Common myeloid progenitor, CD34-positive (primary cell): ENCODE measurements at regions not wholly inside any gene's neighbourhood (a gene's known extent, or its start where the extent isn't known, plus 50 kb on each side); places are given as distances from the start of the nearest gene placed in this dataset.

ENCODE experiments used
- CTCF ChIA-PET: fragments of 350-600 bp; sonication (Branson Sonifier 250); formaldehyde crosslinking; loops from one replicate; lab custom pipeline; 2021; ENCODE audit warnings: antibody characterized with exemption; lab: Charles Lee
- POLR2A ChIA-PET: fragments of 350-600 bp; sonication (Branson Sonifier 250); formaldehyde crosslinking; loops from one replicate; lab custom pipeline; 2021; ENCODE audit warnings: antibody characterized with exemption; lab: Charles Lee
- DNase-seq, 3 donors: peaks; one replicate each; pipeline versions ENCODE4 v3.0.0 to v3.0.0-alpha.2; 2013
- H3K27ac ChIP-seq, 2 experiments: 1 replicate in 1 of 2; 2 replicates in 1 of 2; pipeline ENCODE4 v1.7.0; 2013; ENCODE audit warnings: inconsistent platforms in 2 of 2, low read length in 2 of 2, mild to moderate bottlenecking in 2 of 2, low read depth in 1 of 2, moderate library complexity in 1 of 2; ENCODE audit not compliant: severe bottlenecking in 2 of 2, insufficient read depth in 1 of 2, poor library complexity in 1 of 2
- H3K27me3 ChIP-seq, 5 experiments: replicated peaks in 2 of 5; 1 replicate in 3 of 5; 2 replicates in 2 of 5; pipeline versions ENCODE4 v1.6.1 to v1.7.0; 2013; ENCODE audit warnings: low read length in 4 of 5, mild to moderate bottlenecking in 2 of 5, moderate library complexity in 2 of 5, inconsistent platforms in 1 of 5; ENCODE audit not compliant: insufficient read depth in 5 of 5, control insufficient read depth in 4 of 5
- H3K36me3 ChIP-seq, 4 experiments: 1 replicate in 2 of 4; 2 replicates in 2 of 4; pipeline versions ENCODE4 v1.6.1 to v1.7.0; 2013; ENCODE audit warnings: low read length in 3 of 4, control low read depth in 1 of 4, mild to moderate bottlenecking in 1 of 4; ENCODE audit not compliant: control insufficient read depth in 4 of 4, insufficient read depth in 4 of 4
- H3K4me1 ChIP-seq, 4 experiments: 1 replicate in 3 of 4; 2 replicates in 1 of 4; pipeline versions ENCODE4 v1.6.1 to v1.7.1; 2013; ENCODE audit warnings: low read length in 3 of 4, mild to moderate bottlenecking in 3 of 4, control low read depth in 1 of 4, inconsistent platforms in 1 of 4, moderate library complexity in 1 of 4; ENCODE audit not compliant: control insufficient read depth in 4 of 4, insufficient read depth in 4 of 4; ENCODE audit errors: control extremely low read depth in 1 of 4
- H3K4me3 ChIP-seq, 7 experiments: 1 replicate in 4 of 7; 2 replicates in 3 of 7; pipeline versions ENCODE4 v1.5.1 to v1.7.0; 2013; ENCODE audit warnings: mild to moderate bottlenecking in 7 of 7, low read length in 6 of 7, moderate library complexity in 6 of 7, inconsistent platforms in 2 of 7, low read depth in 2 of 7, control low read depth in 1 of 7; ENCODE audit not compliant: insufficient read depth in 4 of 7, control insufficient read depth in 1 of 7; ENCODE audit errors: extremely low read depth in 1 of 7
- H3K9me3 ChIP-seq, 5 experiments: 1 replicate in 4 of 5; 2 replicates in 1 of 5; pipeline versions ENCODE4 v1.6.1 to v1.7.1; 2013; ENCODE audit warnings: low read length in 4 of 5, mild to moderate bottlenecking in 2 of 5, inconsistent platforms in 1 of 5, low read depth in 1 of 5, moderate library complexity in 1 of 5; ENCODE audit not compliant: control insufficient read depth in 4 of 5, insufficient read depth in 2 of 5; ENCODE audit errors: control extremely low read depth in 1 of 5
- WGBS: methylation state at CpG from one replicate; pipeline ENCODE4 v1.1.5; 2013; ENCODE audit not compliant: insufficient coverage; 5-methylcytosine and 5-hydroxymethylcytosine counted together

DNA sequence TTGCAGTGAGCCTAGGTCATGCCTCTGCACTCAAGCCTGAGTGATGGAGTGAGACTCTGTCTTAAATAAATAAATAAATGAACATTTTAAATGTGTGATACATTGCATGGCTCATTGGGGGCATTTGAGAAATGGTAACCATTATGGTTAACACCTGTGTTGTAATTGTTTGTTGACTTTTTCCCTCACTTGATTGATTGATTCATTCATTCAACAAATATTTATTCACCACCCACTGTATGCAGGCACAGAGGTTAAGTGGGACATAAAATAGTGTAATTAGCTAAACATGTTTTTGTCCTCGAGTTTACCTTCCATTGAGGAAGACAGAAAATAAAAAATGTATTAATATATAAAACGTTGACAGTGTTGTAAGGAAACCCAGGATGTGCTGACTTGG lies 127.1 kb upstream of the ANKRD28 start:
- H3K9me3 ChIP-seq, result no peaks in the 10 kb centered on the region
- ChIA-PET POLR2A (no interaction called here), CTCF (no interaction called here)
- H3K27ac ChIP-seq, result no peak overlapping the region
- no peaks in the 10 kb centered on the region for H3K4me1 ChIP-seq
- no peak for DNase-seq
- 95% methylated on average over 2 of the region's 2 CpGs for WGBS
- peaks cover 0 to 8% (median 2%) of the 10 kb centered on the region in 5 experiments for H3K27me3 ChIP-seq
- H3K36me3 ChIP-seq, result no peaks in the 10 kb centered on the region
- no peak overlapping the region for H3K4me3 ChIP-seq

DNA sequence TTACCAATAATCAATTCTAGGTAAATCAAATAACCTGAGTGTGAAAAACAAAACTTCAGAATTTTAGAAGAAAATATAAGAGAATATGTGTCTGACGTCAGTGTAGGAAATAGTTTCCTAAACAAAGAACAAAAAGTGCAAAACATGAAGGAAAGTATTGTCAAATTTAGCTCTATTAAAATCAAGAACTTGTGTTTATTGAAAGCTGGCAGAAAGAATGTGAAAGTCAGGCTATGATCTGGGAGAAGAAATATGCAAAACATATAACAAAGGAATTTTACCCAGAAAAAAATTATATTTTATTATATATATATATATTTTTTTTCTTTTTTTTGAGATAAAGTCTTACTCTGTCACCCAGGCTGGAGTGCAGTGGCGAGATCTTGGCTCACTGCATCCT lies 129.1 kb upstream of the ANKRD28 start:
- H3K4me1 ChIP-seq, result peaks cover 0 to 1% (median 0%) of the 10 kb centered on the region in 4 experiments
- H3K36me3 ChIP-seq, result no peaks in the 10 kb centered on the region
- peaks cover 0 to 11% (median 2%) of the 10 kb centered on the region in 5 experiments for H3K27me3 ChIP-seq
- ChIA-PET POLR2A (no interaction called here), CTCF (no interaction called here)
- WGBS, result no CpG with 5 or more reads among the region's 2 CpGs
- H3K9me3 ChIP-seq, result no peaks in the 10 kb centered on the region
- DNase-seq, result no peak
- no peak overlapping the region for H3K4me3 ChIP-seq
- no peak overlapping the region for H3K27ac ChIP-seq

DNA sequence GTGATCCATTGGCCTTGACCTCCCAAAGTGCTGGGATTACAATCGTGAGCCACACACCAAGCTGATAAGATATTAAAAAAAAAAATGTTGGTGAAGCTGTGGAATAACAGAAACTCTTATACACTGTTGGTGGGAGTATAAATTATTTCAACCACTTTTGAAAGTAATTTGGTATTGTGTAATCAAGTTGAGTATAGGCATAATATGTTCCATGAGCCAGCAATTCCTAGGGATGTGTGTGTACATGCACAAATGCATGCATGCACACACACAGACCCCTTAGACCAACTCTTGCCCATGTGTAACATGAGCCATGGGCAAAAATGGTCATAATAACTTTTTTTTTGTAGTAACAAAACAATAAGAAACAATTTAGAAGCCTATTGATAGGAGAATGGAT lies 130.2 kb upstream of the ANKRD28 start:
- CTCF ChIA-PET, result no interaction called here
- Histone ChIP-seq H3K4me3 (no peak overlapping the region), H3K4me1 (peaks cover 0 to 9% (median 0%) of the 10 kb centered on the region in 4 experiments)

DNA sequence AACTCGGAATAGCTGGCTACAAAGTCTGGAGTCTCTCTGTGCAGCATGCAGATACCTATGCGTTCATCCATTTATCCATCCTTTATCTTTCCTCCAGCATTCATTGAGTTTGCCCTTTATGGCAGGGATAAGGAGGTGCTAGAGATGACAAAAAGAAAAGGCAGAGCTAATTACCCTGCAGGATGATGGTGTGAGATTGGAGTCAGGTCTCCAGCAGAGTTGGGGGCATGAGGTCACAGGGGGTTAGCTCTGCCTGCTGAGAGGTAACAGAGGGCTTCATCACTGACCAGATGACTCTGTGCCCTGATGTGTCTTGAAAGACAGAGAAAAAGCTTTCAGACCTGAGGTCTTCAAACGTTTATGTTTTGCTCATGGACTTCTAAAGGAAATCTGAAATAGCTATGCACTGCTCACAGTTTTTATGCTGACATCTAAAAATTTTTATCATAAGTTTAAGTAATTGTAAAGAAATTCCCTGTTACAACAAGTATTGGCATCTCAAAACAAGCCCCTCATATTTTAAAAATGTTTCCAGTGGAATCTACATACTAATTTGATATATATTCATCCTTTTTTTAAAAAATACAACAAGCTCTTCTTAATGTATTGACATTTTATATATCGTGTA lies 132.3 kb upstream of the ANKRD28 start:
- Histone ChIP-seq H3K27ac (no peak overlapping the region), H3K4me1 (peaks cover 0 to 9% (median 0%) of the 10 kb centered on the region in 4 experiments), H3K36me3 (no peaks in the 10 kb centered on the region), H3K4me3 (no peak overlapping the region), H3K27me3 (peaks cover 0 to 26% (median 7%) of the 10 kb centered on the region in 5 experiments), H3K9me3 (no peaks in the 10 kb centered on the region)
- CTCF ChIA-PET, result interaction anchor here (0.7 kb wide), 1 partner anchor 251 kb away, joined by 4 read pairs; no protein-coding TSS in a partner anchor
- DNase-seq, result no peak
- POLR2A ChIA-PET, result no interaction called here
- WGBS, result 70% methylated on average over 2 of the region's 4 CpGs

More for the DNA sequence above, 130.2 kb upstream of the ANKRD28 start:
- Histone ChIP-seq H3K36me3 (no peaks in the 10 kb centered on the region), H3K27me3 (peaks cover 0 to 13% (median 4%) of the 10 kb centered on the region in 5 experiments), H3K9me3 (no peaks in the 10 kb centered on the region), H3K27ac (no peak overlapping the region)
- WGBS, result no CpG with 5 or more reads among the region's 1 CpG
- POLR2A ChIA-PET, result no interaction called here
- no peak for DNase-seq

DNA sequence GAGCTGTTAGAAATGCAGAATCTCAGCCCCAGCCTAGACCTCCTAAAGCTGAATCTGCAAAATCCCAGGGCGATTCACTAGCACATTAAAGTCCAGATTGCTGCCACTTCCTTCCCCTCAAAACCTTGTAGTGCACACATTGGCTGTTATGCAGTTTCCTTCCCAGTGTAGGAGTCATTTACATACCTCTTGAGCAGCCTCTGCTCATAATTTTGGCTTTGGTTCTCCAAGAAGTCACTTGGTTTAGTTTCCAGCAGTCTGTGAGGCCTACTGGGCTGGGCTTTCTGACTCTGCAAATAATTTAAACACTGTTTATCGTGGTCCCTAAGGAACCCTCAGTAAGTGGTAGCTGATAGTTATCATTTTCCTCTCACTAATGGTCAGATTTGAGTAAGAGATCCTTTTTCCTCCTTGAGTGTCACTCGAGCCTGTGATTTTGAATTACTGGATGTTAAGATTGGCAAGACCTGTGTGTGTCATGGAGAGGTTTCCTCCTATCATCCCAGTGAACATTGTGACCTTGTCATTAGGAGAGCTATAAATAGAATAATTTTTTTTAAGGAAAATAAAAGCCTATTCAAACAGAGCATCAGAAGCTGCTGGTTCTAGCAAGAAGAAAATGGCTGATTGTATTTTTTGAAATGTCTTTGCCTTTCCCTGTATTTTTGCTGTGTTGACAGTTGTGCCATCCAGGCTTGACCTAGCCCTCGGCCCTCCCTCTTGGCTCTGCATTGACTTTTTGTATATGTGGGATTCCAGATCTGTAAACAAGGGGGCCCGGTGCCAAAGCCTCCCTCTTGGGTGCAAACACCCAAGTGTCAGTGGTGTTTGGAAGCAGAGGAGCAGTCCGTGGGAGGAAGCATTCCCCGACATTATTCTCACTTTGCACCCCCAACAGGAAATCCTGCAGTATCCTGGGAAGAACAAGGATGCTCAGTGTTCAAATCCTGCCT lies 134.8 kb upstream of the ANKRD28 start:
- DNase-seq, result peak in 2 of 3 donors; percentile 14 to 26
- H3K36me3 ChIP-seq, result no peaks in the 10 kb centered on the region

DNA sequence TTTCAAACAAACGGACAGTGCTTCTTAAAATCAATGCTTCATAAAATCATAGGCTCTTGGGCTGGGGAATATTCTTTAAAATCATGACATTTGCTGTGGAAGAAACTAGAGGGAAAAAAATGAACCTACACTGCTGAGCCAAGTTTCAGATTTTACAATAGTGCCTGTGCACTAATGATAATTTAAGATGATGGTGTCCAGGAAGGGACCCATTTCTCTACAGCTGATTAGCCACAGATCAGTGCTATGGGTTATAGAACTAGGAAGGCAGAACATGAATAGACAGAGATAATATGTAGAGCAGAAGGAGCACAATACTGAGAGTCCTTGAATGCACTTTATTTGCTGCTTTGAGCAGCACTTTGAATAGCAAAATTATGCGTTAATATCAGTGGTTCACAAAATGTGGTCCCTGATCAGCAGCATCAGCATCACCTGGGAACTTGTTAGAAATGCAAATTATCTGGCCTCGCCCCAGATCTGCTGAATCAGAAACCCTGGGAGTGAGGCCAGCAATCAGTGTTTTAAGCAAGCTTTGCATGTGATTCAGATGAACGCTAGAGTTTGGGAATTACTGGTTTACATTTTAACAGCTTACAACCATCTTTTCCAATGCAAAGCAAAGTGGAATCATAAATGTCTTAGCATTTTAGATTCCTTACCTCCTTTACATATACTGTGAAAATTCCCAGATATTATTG lies 135.8 kb upstream of the ANKRD28 start:
- Histone ChIP-seq H3K27me3 (peaks cover 0 to 29% (median 7%) of the 10 kb centered on the region in 5 experiments), H3K9me3 (no peaks in the 10 kb centered on the region), H3K4me1 (peaks cover 0 to 9% (median 0%) of the 10 kb centered on the region in 4 experiments), H3K4me3 (no peak overlapping the region), H3K27ac (no peak overlapping the region), H3K36me3 (no peaks in the 10 kb centered on the region)
- ChIA-PET POLR2A (no interaction called here), CTCF (no interaction called here)
- 46% methylated on average over 2 of the region's 4 CpGs for WGBS
- DNase-seq, result no peak

More for the DNA sequence above, 134.8 kb upstream of the ANKRD28 start:
- Histone ChIP-seq H3K27ac (no peak overlapping the region), H3K27me3 (peaks cover 0 to 29% (median 7%) of the 10 kb centered on the region in 5 experiments), H3K9me3 (no peaks in the 10 kb centered on the region), H3K4me1 (peaks cover 0 to 9% (median 0%) of the 10 kb centered on the region in 4 experiments), H3K4me3 (no peak overlapping the region)
- 46% methylated on average over 5 of the region's 7 CpGs for WGBS
- CTCF ChIA-PET, result interaction anchor here (1.3 kb wide), 1 partner anchor 70 kb away, joined by 3 read pairs; no protein-coding TSS in a partner anchor
- POLR2A ChIA-PET, result no interaction called here
